ENCODE measurements at regions not wholly inside any gene's neighbourhood (a gene's known extent, or its start where the extent isn't known, plus 50 kb on each side); places are given as distances from the start of the nearest gene placed in this dataset.

GRCh38 chr15:100717596-100717995 lies 115.2 kb downstream of the ASB7 start:
- TF ChIP-seq EP300 (IDR thresholded peaks at IDR 0.05) (no peak), POLR2AphosphoS5 (IDR thresholded peaks at IDR 0.05) (no peak), CTCF (IDR thresholded peaks at IDR 0.05) (no peak), POLR2A (IDR thresholded peaks at IDR 0.05; ENCODE audit: low read depth) (no peak)
- WGBS, result 83% methylated on average over 2 of the region's 2 CpGs
- H3K27me3 ChIP-seq, result no peaks in the 10 kb centered on the region
- H3K9me3 ChIP-seq, result no peaks in the 10 kb centered on the region
- H3K4me1 ChIP-seq, result peaks cover 9 to 21% (median 16%) of the 10 kb centered on the region in 4 donors
- H3K27ac ChIP-seq (replicated peaks in 1 of 4), result no peak overlapping the region
- intact Hi-C loops (cut with DNase I), result no loop called here
- H3K4me3 ChIP-seq, result no peak overlapping the region
- DNase-seq (ENCODE audit: extremely low spot score), result no peak
- H3K36me3 ChIP-seq, result no peaks in the 10 kb centered on the region

- peak; percentile 50 for DNase-seq (ENCODE audit: extremely low spot score)
- Histone ChIP-seq H3K4me1 (peaks cover 3 to 22% (median 17%) of the 10 kb centered on the region in 4 donors), H3K27ac (replicated peaks in 1 of 4) (no peak overlapping the region), H3K9me3 (no peaks in the 10 kb centered on the region), H3K27me3 (no peaks in the 10 kb centered on the region), H3K36me3 (no peaks in the 10 kb centered on the region), H3K4me3 (no peak overlapping the region)
- WGBS, result 91% methylated on average over 22 of the region's 22 CpGs
- TF ChIP-seq POLR2AphosphoS5 (IDR thresholded peaks at IDR 0.05) (no peak), EP300 (IDR thresholded peaks at IDR 0.05) (no peak), POLR2A (IDR thresholded peaks at IDR 0.05; ENCODE audit: low read depth) (no peak), CTCF (IDR thresholded peaks at IDR 0.05) (no peak)
- intact Hi-C loops (cut with DNase I), result no loop called here
Observed at GRCh38 chr15:100718075-100718980, 115.9 kb downstream of the ASB7 start.

GRCh38 chr15:100720406-100720967 lies 118.1 kb downstream of the ASB7 start:
- intact Hi-C loops (cut with DNase I), result no loop called here
- H3K4me1 ChIP-seq, result peaks cover 3 to 22% (median 17%) of the 10 kb centered on the region in 4 donors
- no peak overlapping the region for H3K4me3 ChIP-seq
- H3K27ac ChIP-seq (replicated peaks in 1 of 4), result peak overlapping the region; percentile 66 to 82 (median 72)
- no peaks in the 10 kb centered on the region for H3K9me3 ChIP-seq
- H3K27me3 ChIP-seq, result no peaks in the 10 kb centered on the region
- H3K36me3 ChIP-seq, result no peaks in the 10 kb centered on the region
- peak; percentile 80 for DNase-seq (ENCODE audit: extremely low spot score)
- WGBS, result 69% methylated on average over 9 of the region's 9 CpGs
- TF ChIP-seq POLR2AphosphoS5 (IDR thresholded peaks at IDR 0.05) (no peak), EP300 (IDR thresholded peaks at IDR 0.05) (no peak), POLR2A (IDR thresholded peaks at IDR 0.05; ENCODE audit: low read depth) (no peak), CTCF (IDR thresholded peaks at IDR 0.05) (no peak)

GRCh38 chr15:100721758-100722550 lies 119.6 kb downstream of the ASB7 start:
- TF ChIP-seq POLR2AphosphoS5 (IDR thresholded peaks at IDR 0.05) (peak; percentile 69 to 77), POLR2A (IDR thresholded peaks at IDR 0.05; ENCODE audit: low read depth) (no peak)
- intact Hi-C loops (cut with DNase I), result no loop called here
- Histone ChIP-seq H3K27ac (replicated peaks in 1 of 4) (peak overlapping the region; percentile 71 to 84 (median 78)), H3K4me1 (peaks cover 3 to 22% (median 15%) of the 10 kb centered on the region in 4 donors), H3K9me3 (no peaks in the 10 kb centered on the region), H3K4me3 (no peak overlapping the region), H3K36me3 (no peaks in the 10 kb centered on the region), H3K27me3 (no peaks in the 10 kb centered on the region)
- 59% methylated on average over 5 of the region's 12 CpGs for WGBS
- peak; percentile 94 for DNase-seq (ENCODE audit: extremely low spot score)
